M059J (cell line): ENCODE measurements at regions not wholly inside any gene's neighbourhood (a gene's known extent, or its start where the extent isn't known, plus 50 kb on each side); places are given as distances from the start of the nearest gene placed in this dataset.

ENCODE experiments used
- DNase-seq: peaks from one replicate; pipeline ENCODE4 v3.0.0-alpha.2; 2012; ENCODE audit warnings: low read depth

GRCh38 chr14:63781686-63782085, 53.8 kb upstream of the SGPP1 start:
- peak; percentile 38 for DNase-seq

GRCh38 chr14:63782683-63783389, 55.0 kb upstream of the SGPP1 start:
- no peak for DNase-seq

GRCh38 chr14:63788011-63788933, 60.4 kb upstream of the SGPP1 start:
- DNase-seq, result no peak

- DNase-seq, result no peak
Measured at GRCh38 chr14:63793376-63793775, 59.4 kb upstream of the SYNE2 start.

- no peak for DNase-seq
Measured at GRCh38 chr14:63795532-63795931, 57.3 kb upstream of the SYNE2 start.

GRCh38 chr14:63800083-63800482, 52.7 kb upstream of the SYNE2 start:
- DNase-seq, result no peak

- no peak for DNase-seq
Measured at GRCh38 chr14:63800651-63801375, 52.0 kb upstream of the SYNE2 start.
